K562 (cell line): ENCODE measurements at regions not wholly inside any gene's neighbourhood (a gene's known extent, or its start where the extent isn't known, plus 50 kb on each side); places are given as distances from the start of the nearest gene placed in this dataset.

Source experiments
- ATAC-seq: fragments of 200-7000 bp; cut with Tn5 transposase; 3 replicates; pipeline ENCODE4 v1.9.1; 2020; ENCODE audit warnings: moderate library complexity
- BruUV-seq: library from RNA; stranded (reverse); fragments of 400-500 nt; replicated peaks from 2 replicates; lab custom pipeline; 2021; lab: Mats Ljungman, UMichigan
- CTCF ChIA-PET: fragments of 300-600 bp; formaldehyde crosslinking; extraction: SDS; loops from one replicate; lab custom pipeline; 2021; ENCODE audit warnings: low intra/inter-chr PET ratio; lab: Yijun Ruan, JAX
- POLR2A ChIA-PET: fragments of 300-600, 350-650 bp; sonication (Branson Sonifier 250); formaldehyde crosslinking; extraction: SDS; loops from one replicate; lab custom pipeline; 2021; ENCODE audit warnings: antibody characterized with exemption, inconsistent platforms; lab: Yijun Ruan, JAX
- DNase-seq, 4 experiments: peaks; one replicate each; pipeline versions ENCODE4 v3.0.0 to v3.0.0-alpha.2; 2011 to 2018; ENCODE audit warnings: low spot score in 3 of 4, mixed read lengths in 3 of 4; ENCODE audit errors: extremely low read depth in 1 of 4
- FAIRE-seq: peaks from 2 replicates; lab custom pipeline; 2011; peaks lifted over from hg19 to GRCh38; lab: Jason Lieb, UNC
- H2AFZ ChIP-seq: 2 replicates; pipeline ENCODE4 v1.6.0; 2011; ENCODE audit warnings: low read depth, low read length, control low read depth, inconsistent platforms
- H3K27ac ChIP-seq: fragments of 200-600 bp; 3 replicates; pipeline ENCODE4 v1.8.0; 2011; ENCODE audit warnings: low read depth, mild to moderate bottlenecking, control low read depth, inconsistent platforms, low read length, moderate library complexity, mixed read lengths; ENCODE audit errors: extremely low read depth
- H3K27me3 ChIP-seq, 2 experiments: fragments of 300-600 bp in 1 of 2; 2 replicates in 1 of 2; 3 replicates in 1 of 2; pipeline versions ENCODE4 v1.6.0 to v1.8.0; 2011; ENCODE audit warnings: inconsistent platforms in 2 of 2, low read length in 2 of 2, mild to moderate bottlenecking in 1 of 2, mixed read lengths in 1 of 2, moderate library complexity in 1 of 2; ENCODE audit not compliant: control insufficient read depth in 2 of 2, insufficient read depth in 2 of 2
- H3K36me3 ChIP-seq: fragments of 300-600 bp; 3 replicates; pipeline ENCODE4 v1.8.0; 2011; ENCODE audit warnings: mild to moderate bottlenecking, low read length, inconsistent platforms; ENCODE audit not compliant: control insufficient read depth, insufficient read depth
- H3K4me1 ChIP-seq, 2 experiments: fragments of 200-600 bp in 1 of 2; replicated peaks in 1 of 2; 2 replicates in 1 of 2; 3 replicates in 1 of 2; pipeline versions ENCODE4 v1.5.1 to v1.8.0; 2011; ENCODE audit warnings: inconsistent platforms in 2 of 2, low read length in 2 of 2, mild to moderate bottlenecking in 1 of 2, mixed read lengths in 1 of 2, moderate library complexity in 1 of 2; ENCODE audit not compliant: control insufficient read depth in 2 of 2, insufficient read depth in 2 of 2
- H3K4me2 ChIP-seq: 2 replicates; pipeline ENCODE4 v1.6.1; 2011; ENCODE audit warnings: low read length, control low read depth, inconsistent platforms, mixed read lengths; ENCODE audit not compliant: insufficient read depth
- H3K4me3 ChIP-seq: fragments of 200-600 bp; sonication (generic), shearing (Covaris generic); 2 replicates; pipeline ENCODE4 v1.5.1; 2016; ENCODE audit warnings: control low read depth, inconsistent platforms
- H3K79me2 ChIP-seq: fragments of 200-600 bp; 3 replicates; pipeline ENCODE4 v1.8.0; 2011; ENCODE audit warnings: low read length, inconsistent platforms; ENCODE audit not compliant: control insufficient read depth, insufficient read depth
- H3K9ac ChIP-seq, 2 experiments: 2 replicates each; pipeline versions ENCODE4 v1.6.0 to v1.6.1; 2011; ENCODE audit warnings: low read depth in 2 of 2, low read length in 2 of 2, control low read depth in 1 of 2, inconsistent platforms in 1 of 2, mild to moderate bottlenecking in 1 of 2, mixed read lengths in 1 of 2; ENCODE audit not compliant: insufficient read depth in 1 of 2
- H3K9me1 ChIP-seq: one replicate; pipeline ENCODE4 v1.6.0; 2011; ENCODE audit warnings: inconsistent platforms, mild to moderate bottlenecking, low read length, moderate library complexity; ENCODE audit not compliant: control insufficient read depth, insufficient read depth
- H3K9me3 ChIP-seq: replicated peaks from 2 replicates; pipeline ENCODE4 v1.5.1; 2011; ENCODE audit warnings: low read depth, low read length, inconsistent platforms; ENCODE audit not compliant: control insufficient read depth, insufficient read depth
- H4K20me1 ChIP-seq: replicated peaks from 2 replicates; pipeline ENCODE4 v1.6.1; 2011; ENCODE audit warnings: low read length, inconsistent platforms, mixed read lengths; ENCODE audit not compliant: control insufficient read depth, insufficient read depth
- IRF2 ChIP-seq: sonication (generic); formaldehyde crosslinking; IDR thresholded peaks from 2 replicates; pipeline ENCODE4 v1.8.1; 2022; ENCODE audit warnings: mild to moderate bottlenecking, missing genetic modification reagents
- NFE2 ChIP-seq: IDR thresholded peaks from 2 replicates; pipeline ENCODE4 v1.6.1; 2014; ENCODE audit warnings: antibody characterized with exemption, low read depth
- ZNF24 ChIP-seq: fragments of 450-650 bp; IDR thresholded peaks from 2 replicates; pipeline ENCODE4 v1.6.1; 2016
- WGBS: fragments of 100-300 bp; shearing (Covaris generic); methylation state at CpG from one replicate; pipeline ENCODE4 v1.1.6; 2016; ENCODE audit warnings: low coverage, mixed read lengths; ENCODE audit not compliant: insufficient coverage; ENCODE audit errors: missing lambda C conversion rate; 5-methylcytosine and 5-hydroxymethylcytosine counted together
- in situ Hi-C: fragments of 300-500 bp; cut with MboI; formaldehyde crosslinking; loops from 4 replicates; pipeline ENCODE4 v1.15.0; 2018; ENCODE audit warnings: inconsistent platforms, mixed read lengths
- intact Hi-C: fragments of 100-400 bp; cut with micrococcal nuclease; formaldehyde crosslinking; loops from 2 replicates; pipeline ENCODE4 v1.14.2; 2022
- TF ChIP-seq, protein P1 (sequence below): fragments of 200-400 bp; formaldehyde crosslinking; IDR thresholded peaks from 2 replicates; pipeline ENCODE4 v1.6.1; 2017; ENCODE audit warnings: mild to moderate bottlenecking, low read depth, low read length, moderate library complexity
- TF ChIP-seq, protein P2 (sequence below), 2 experiments: fragments of 450-650 bp; IDR thresholded peaks; 2 replicates each; pipeline ENCODE4 v1.6.1; 2018; ENCODE audit warnings: mild to moderate bottlenecking in 2 of 2, low read depth in 1 of 2; ENCODE audit not compliant: partially characterized antibody in 2 of 2
- TF ChIP-seq, protein P3 (sequence below), 2 experiments: fragments of 450-650 bp; formaldehyde crosslinking in 1 of 2; IDR thresholded peaks; 2 replicates each; pipeline versions ENCODE4 v1.4.0 to v1.6.1; 2014 to 2020; ENCODE audit warnings: mild to moderate bottlenecking in 2 of 2, borderline replicate concordance in 1 of 2, low read depth in 1 of 2

DNA sequence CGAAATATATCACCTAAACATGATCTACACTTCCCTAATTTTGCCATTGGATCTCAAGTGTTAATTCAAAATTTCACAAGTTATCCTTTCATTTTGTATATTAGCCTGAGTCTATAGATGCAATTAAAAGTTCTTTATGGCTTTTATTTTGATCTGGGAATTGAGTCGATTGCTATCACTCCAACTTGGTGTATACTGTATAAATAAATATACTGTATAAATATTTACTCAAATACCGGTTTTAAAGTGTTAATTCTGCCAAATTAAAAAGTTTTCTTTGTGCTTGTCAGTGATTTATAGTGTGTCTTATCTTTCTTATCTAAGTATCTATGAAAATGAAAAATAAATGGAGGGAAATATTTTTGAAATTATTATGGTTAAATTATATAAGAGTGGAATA lies 683.7 kb upstream of the LRRN3 start:
- Histone ChIP-seq H3K27ac (no peak overlapping the region), H2AFZ (no peak overlapping the region), H3K27me3 (no peaks in the 10 kb centered on the region), H3K4me2 (no peak overlapping the region), H3K4me1 (no peaks in the 10 kb centered on the region), H3K4me3 (no peak overlapping the region), H3K36me3 (no peaks in the 10 kb centered on the region), H3K9me3 (no peaks in the 10 kb centered on the region), H4K20me1 (no peaks in the 10 kb centered on the region), H3K9ac (no peak overlapping the region), H3K79me2 (no peaks in the 10 kb centered on the region), H3K9me1 (no peaks in the 10 kb centered on the region)
- no peak for ATAC-seq
- intact Hi-C loops (no loop called here), in situ Hi-C loops (no loop called here)
- BruUV-seq, result no TSS peak
- DNase-seq, result no peak
- ChIA-PET CTCF (no interaction called here), POLR2A (no interaction called here)
- WGBS, result 1% methylated on average over 3 of the region's 3 CpGs
- no peak for FAIRE-seq
- TF ChIP-seq, protein P1, sequence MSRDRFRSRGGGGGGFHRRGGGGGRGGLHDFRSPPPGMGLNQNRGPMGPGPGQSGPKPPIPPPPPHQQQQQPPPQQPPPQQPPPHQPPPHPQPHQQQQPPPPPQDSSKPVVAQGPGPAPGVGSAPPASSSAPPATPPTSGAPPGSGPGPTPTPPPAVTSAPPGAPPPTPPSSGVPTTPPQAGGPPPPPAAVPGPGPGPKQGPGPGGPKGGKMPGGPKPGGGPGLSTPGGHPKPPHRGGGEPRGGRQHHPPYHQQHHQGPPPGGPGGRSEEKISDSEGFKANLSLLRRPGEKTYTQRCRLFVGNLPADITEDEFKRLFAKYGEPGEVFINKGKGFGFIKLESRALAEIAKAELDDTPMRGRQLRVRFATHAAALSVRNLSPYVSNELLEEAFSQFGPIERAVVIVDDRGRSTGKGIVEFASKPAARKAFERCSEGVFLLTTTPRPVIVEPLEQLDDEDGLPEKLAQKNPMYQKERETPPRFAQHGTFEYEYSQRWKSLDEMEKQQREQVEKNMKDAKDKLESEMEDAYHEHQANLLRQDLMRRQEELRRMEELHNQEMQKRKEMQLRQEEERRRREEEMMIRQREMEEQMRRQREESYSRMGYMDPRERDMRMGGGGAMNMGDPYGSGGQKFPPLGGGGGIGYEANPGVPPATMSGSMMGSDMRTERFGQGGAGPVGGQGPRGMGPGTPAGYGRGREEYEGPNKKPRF, result no peak
- TF ChIP-seq NFE2 (no peak), IRF2 (CRISPR knock-in tag) (no peak), ZNF24 (no peak)
- TF ChIP-seq, protein P2, sequence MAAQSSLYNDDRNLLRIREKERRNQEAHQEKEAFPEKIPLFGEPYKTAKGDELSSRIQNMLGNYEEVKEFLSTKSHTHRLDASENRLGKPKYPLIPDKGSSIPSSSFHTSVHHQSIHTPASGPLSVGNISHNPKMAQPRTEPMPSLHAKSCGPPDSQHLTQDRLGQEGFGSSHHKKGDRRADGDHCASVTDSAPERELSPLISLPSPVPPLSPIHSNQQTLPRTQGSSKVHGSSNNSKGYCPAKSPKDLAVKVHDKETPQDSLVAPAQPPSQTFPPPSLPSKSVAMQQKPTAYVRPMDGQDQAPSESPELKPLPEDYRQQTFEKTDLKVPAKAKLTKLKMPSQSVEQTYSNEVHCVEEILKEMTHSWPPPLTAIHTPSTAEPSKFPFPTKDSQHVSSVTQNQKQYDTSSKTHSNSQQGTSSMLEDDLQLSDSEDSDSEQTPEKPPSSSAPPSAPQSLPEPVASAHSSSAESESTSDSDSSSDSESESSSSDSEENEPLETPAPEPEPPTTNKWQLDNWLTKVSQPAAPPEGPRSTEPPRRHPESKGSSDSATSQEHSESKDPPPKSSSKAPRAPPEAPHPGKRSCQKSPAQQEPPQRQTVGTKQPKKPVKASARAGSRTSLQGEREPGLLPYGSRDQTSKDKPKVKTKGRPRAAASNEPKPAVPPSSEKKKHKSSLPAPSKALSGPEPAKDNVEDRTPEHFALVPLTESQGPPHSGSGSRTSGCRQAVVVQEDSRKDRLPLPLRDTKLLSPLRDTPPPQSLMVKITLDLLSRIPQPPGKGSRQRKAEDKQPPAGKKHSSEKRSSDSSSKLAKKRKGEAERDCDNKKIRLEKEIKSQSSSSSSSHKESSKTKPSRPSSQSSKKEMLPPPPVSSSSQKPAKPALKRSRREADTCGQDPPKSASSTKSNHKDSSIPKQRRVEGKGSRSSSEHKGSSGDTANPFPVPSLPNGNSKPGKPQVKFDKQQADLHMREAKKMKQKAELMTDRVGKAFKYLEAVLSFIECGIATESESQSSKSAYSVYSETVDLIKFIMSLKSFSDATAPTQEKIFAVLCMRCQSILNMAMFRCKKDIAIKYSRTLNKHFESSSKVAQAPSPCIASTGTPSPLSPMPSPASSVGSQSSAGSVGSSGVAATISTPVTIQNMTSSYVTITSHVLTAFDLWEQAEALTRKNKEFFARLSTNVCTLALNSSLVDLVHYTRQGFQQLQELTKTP (IDR thresholded peaks at IDR 0.05; ENCODE audit: low read depth in 1 of 2, partially characterized antibody in 2 of 2), result no peak
- TF ChIP-seq, protein P3, sequence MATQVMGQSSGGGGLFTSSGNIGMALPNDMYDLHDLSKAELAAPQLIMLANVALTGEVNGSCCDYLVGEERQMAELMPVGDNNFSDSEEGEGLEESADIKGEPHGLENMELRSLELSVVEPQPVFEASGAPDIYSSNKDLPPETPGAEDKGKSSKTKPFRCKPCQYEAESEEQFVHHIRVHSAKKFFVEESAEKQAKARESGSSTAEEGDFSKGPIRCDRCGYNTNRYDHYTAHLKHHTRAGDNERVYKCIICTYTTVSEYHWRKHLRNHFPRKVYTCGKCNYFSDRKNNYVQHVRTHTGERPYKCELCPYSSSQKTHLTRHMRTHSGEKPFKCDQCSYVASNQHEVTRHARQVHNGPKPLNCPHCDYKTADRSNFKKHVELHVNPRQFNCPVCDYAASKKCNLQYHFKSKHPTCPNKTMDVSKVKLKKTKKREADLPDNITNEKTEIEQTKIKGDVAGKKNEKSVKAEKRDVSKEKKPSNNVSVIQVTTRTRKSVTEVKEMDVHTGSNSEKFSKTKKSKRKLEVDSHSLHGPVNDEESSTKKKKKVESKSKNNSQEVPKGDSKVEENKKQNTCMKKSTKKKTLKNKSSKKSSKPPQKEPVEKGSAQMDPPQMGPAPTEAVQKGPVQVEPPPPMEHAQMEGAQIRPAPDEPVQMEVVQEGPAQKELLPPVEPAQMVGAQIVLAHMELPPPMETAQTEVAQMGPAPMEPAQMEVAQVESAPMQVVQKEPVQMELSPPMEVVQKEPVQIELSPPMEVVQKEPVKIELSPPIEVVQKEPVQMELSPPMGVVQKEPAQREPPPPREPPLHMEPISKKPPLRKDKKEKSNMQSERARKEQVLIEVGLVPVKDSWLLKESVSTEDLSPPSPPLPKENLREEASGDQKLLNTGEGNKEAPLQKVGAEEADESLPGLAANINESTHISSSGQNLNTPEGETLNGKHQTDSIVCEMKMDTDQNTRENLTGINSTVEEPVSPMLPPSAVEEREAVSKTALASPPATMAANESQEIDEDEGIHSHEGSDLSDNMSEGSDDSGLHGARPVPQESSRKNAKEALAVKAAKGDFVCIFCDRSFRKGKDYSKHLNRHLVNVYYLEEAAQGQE (IDR thresholded peaks at IDR 0.05; ENCODE audit: borderline replicate concordance), result no peak
- TF ChIP-seq, protein P3 (CRISPR knock-in tag; IDR thresholded peaks at IDR 0.05; ENCODE audit: low read depth), result no peak
